Heart left ventricle (tissue), 13 donors: ENCODE measurements at regions not wholly inside any gene's neighbourhood (a gene's known extent, or its start where the extent isn't known, plus 50 kb on each side); places are given as distances from the start of the nearest gene placed in this dataset.

Experiments
- POLR2A ChIP-seq, 2 donors: fragments of 450-650 bp; IDR thresholded peaks; one replicate each; pipeline ENCODE4 v1.6.1; 2017; ENCODE audit warnings: antibody characterized with exemption in 2 of 2, mild to moderate bottlenecking in 2 of 2, moderate library complexity in 2 of 2
- TF ChIP-seq, protein P1 (sequence below), 12 donors: fragments of 200-600 bp; sonication (generic) in 4 of 12; IDR thresholded peaks; one replicate each; pipeline versions ENCODE4 v1.5.0 to v1.8.0; 2018 to 2022; ENCODE audit warnings: antibody characterized with exemption in 12 of 12, mild to moderate bottlenecking in 5 of 12
- donor health status: ischemic (EF 13 %, LVEDD 7.1; RV severe dilation, severe dysfunction).
- donor health status: DM: no; HTN: yes; CAD: no.
- donor health status: DM: no; HTN: no; CAD: no.
- donor health status: ischemic (EF 25% LVEDD 6.9; RV normal size, moderate dysfunction).
- donor health status: ischemic (EF 25% LVEDD 5.7; RV mildly dilated, moderate dysfunction).
- donor health status: ischemic (EF 35%, LVEDD 5.7; RV mildly dilated, moderate dysfunction).
- donor health status: nonischemic (EF 11% LVEDD 7.7; RV severe dilation, severe dysfunction).
- donor health status: DM: yes; HTN: yes; CAD: no.
- donor health status: PGD.
- donor health status: ischemic (EF 29% LVEDD 5.4; RV normal size, mild dysfunction).
- donor health status: nonischemic (EF 23%, LVEDD 6.1; RV moderate dilation, normal function).

DNA sequence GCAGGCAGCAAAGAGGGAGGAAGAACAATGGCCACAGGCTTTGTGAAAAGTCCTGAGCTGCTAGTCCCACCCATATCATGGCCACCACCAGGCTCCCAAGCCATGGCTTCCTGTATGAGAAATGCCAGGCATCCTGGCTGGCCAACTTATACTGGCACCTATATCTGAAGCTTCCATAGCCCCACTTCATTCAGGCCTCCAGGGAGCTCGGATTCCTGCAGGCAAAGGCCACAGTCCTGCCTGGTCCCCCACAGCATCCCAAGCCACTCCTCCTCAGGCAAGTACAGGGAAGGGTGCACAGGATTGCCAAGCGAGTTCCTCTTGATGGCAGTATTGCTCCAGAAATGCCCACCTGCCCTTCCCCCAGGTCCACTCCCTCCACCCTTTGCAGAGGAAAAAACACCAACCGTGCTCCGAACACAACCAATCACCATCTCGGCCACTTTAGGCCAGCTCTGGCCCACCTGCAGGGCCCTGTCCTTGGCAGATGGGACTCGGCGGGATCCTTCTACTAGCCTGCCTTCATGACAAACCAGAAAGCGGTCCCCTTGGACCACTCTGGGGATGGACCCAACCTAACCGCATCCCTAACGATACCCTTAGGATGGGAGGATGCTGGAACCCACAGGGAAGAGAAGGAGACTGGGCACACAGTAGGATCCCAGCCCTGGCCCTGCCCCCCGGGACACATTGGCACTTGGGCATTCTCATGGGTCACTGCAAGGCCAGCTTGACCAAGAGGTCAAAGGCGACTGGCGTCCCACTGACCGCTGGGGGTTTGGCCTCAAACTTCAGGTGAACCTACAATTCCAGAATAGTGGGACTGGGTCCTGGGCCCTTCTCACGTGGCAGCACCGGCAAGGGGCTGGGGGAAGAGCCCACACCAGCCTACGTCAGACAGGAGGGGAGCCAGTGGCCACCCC lies 220.4 kb upstream of the AGTR2 start:
- TF ChIP-seq, protein P1, sequence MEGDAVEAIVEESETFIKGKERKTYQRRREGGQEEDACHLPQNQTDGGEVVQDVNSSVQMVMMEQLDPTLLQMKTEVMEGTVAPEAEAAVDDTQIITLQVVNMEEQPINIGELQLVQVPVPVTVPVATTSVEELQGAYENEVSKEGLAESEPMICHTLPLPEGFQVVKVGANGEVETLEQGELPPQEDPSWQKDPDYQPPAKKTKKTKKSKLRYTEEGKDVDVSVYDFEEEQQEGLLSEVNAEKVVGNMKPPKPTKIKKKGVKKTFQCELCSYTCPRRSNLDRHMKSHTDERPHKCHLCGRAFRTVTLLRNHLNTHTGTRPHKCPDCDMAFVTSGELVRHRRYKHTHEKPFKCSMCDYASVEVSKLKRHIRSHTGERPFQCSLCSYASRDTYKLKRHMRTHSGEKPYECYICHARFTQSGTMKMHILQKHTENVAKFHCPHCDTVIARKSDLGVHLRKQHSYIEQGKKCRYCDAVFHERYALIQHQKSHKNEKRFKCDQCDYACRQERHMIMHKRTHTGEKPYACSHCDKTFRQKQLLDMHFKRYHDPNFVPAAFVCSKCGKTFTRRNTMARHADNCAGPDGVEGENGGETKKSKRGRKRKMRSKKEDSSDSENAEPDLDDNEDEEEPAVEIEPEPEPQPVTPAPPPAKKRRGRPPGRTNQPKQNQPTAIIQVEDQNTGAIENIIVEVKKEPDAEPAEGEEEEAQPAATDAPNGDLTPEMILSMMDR (IDR thresholded peaks at IDR 0.05), result no peak
- TF ChIP-seq POLR2A (IDR thresholded peaks at IDR 0.05), result no peak
